ENCODE measurements at regions not wholly inside any gene's neighbourhood (a gene's known extent, or its start where the extent isn't known, plus 50 kb on each side); places are given as distances from the start of the nearest gene placed in this dataset.

DNA sequence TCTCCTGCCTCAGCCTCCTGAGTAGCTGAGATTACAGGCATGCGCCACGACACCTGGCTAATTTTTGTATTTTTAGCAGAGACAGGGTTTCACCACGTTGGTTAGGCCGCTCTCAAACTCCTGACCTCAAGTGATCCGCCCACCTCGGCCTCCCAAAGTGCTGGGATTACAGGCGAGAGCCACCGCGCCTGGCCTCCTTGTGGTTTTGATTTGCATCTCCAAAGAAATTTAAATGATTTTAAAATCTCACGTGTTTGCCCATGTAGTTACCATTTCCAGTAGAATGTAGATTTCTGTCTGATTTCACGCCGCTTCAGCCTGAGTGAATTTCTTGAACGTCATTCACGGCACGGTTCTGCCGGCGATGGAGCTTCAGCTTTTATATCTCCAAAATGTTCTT, 55.8 kb downstream of the IGF2 start:
- DNase-seq = no peak

GRCh38 chr11:2077061-2077802, 62.0 kb downstream of the IGF2 start:
- DNase-seq = peak; percentile 78

DNA sequence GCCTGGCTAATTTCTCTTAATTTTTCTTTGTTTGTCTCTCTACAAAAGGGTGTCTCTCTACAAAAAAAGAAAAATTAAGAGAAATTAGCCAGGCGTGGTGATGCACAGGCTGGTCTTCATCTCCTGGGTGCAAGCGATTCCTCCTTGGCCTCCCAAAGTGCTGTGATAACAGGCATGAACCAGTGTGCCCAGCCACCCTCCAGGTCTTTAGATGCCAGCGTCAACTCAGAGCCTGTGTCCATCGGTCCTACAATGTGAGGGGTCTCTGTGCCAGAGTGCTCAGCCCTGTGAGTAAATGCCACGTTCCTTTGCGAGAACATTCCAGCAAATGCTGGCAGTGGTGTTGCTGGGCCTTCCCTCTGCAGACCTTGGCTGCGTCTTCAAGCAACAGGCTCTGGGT, 62.7 kb downstream of the IGF2 start:
- no peak for DNase-seq

DNA sequence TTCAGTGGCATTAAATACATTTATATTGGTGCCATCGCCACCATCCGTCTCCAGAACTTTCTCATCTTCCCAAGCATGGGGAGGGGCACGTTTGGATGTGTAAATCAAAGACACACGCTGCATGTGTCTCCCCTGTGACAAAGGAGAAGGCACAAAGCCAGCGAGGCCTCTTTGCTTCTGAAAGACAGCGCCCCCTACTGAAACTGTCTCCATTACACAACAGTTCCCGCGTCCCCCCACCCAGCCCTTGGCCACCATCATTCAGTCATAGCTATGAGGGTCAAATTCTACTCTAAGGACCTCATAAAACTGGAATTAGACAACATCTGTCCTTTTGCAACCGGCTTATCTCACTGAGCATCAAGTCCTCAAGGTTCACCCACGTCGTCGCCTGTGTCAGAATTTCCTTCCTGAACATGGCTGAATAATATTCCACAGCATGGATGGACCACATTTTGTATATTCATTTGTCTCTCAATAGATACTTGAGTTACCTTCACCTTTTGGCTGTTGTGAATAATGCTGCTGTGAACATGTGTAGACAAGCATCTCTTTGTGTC, 64.8 kb downstream of the IGF2 start:
- DNase-seq = no peak

DNA sequence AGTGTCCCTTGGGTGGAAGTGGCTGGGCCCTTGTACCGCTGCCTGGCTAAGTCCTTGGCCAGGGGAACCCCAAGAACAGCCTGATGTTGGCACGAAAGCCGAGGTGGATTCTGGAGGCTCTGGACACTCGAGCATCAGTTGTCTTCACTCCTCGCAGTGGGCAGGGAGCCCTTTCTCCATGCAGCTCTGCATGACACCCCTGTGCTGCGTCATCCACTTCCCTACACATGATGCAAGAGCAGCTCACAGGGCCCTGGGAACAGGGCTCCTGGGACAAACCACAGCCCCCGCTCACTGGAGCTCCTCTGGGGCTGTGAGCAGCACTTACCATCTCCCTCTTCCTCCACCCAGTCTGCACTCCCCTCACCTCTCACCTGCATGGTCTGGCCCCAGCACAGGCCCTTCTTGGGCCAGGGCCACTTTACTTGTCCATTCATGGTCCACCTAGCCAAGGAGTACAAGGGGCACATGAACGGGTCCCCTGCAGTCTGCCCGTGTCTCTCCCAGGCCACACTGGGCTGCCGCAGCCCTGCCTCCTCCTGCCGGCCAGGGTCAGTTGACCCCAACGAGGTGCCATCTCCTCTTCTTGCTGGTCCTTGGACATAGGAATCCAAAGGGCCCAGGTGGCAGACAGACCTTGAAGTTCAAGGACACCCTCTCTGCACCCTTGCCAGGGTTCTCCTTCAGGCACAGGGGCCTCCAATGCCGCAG, 66.5 kb downstream of the IGF2 start:
- DNase-seq = no peak

- no peak for DNase-seq
Measured at GRCh38 chr11:2071748-2072385, 67.3 kb downstream of the IGF2 start.
